Transverse colon (tissue), 4 donors: ENCODE measurements at regions not wholly inside any gene's neighbourhood (a gene's known extent, or its start where the extent isn't known, plus 50 kb on each side); places are given as distances from the start of the nearest gene placed in this dataset.

Source experiments
- DNase-seq: peaks from one replicate; pipeline ENCODE4 v3.0.0-alpha.2; 2019
- H3K27ac ChIP-seq, 4 donors: fragments of 200-600 bp; sonication (generic); 2 replicates each; pipeline ENCODE4 v1.5.1; 2016 to 2018; ENCODE audit warnings: inconsistent platforms in 4 of 4
- H3K27me3 ChIP-seq: fragments of 200-600 bp; sonication (generic); 2 replicates; pipeline ENCODE4 v1.5.1; 2017; ENCODE audit warnings: inconsistent platforms
- H3K36me3 ChIP-seq, 4 donors: fragments of 200-600 bp; sonication (generic); 2 replicates each; pipeline ENCODE4 v1.5.1; 2017 to 2019; ENCODE audit warnings: inconsistent platforms in 4 of 4
- H3K4me1 ChIP-seq, 4 donors: fragments of 200-600 bp; sonication (generic); 2 replicates each; pipeline ENCODE4 v1.5.1; 2017 to 2020; ENCODE audit warnings: inconsistent platforms in 4 of 4
- H3K4me3 ChIP-seq, 4 donors: fragments of 200-600 bp; sonication (generic); 1 replicate in 1 of 4; 2 replicates in 3 of 4; pipeline versions ENCODE4 v1.5.1 to v1.6.1; 2017 to 2019; ENCODE audit warnings: inconsistent platforms in 4 of 4
- H3K9me3 ChIP-seq, 2 donors: fragments of 200-600 bp; sonication (generic); 2 replicates each; pipeline ENCODE4 v1.5.1; 2017 to 2019; ENCODE audit warnings: inconsistent platforms in 2 of 2
- CTCF ChIP-seq, 5 experiments: fragments of 200-600 bp in 3 of 5; fragments of 450-650 bp in 2 of 5; sonication (generic) in 3 of 5; IDR thresholded peaks; 1 replicate in 2 of 5; 2 replicates in 3 of 5; pipeline ENCODE4 v1.5.1; 2016 to 2017; ENCODE audit warnings: antibody characterized with exemption in 5 of 5, inconsistent platforms in 3 of 5, mild to moderate bottlenecking in 2 of 5, moderate library complexity in 1 of 5
- EP300 ChIP-seq: sonication (generic); formaldehyde crosslinking; IDR thresholded peaks from one replicate; pipeline ENCODE4 v1.6.1; 2017; ENCODE audit warnings: antibody characterized with exemption, low read depth
- POLR2A ChIP-seq: fragments of 450-650 bp; IDR thresholded peaks from one replicate; pipeline ENCODE4 v1.6.1; 2016; ENCODE audit warnings: antibody characterized with exemption, mild to moderate bottlenecking, moderate library complexity
- POLR2AphosphoS5 ChIP-seq, 3 donors: sonication (generic); formaldehyde crosslinking; IDR thresholded peaks; one replicate each; pipeline ENCODE4 v1.6.1; 2016; ENCODE audit warnings: antibody characterized with exemption in 3 of 3
- WGBS, 2 donors: methylation state at CpG; one replicate each; pipeline ENCODE4 v1.1.5; 2018; ENCODE audit warnings: low coverage in 1 of 2; 5-methylcytosine and 5-hydroxymethylcytosine counted together
- in situ Hi-C, 4 donors: fragments of 200-750 bp; cut with MboI; loops; one replicate each; pipeline versions ENCODE4 v1.15.0 to v1.15.1; 2017; ENCODE audit warnings: low sequenced_read_pairs in 3 of 4, low pct_ligation_motif_present in 1 of 4, low pct_unique_long_range_greater_than_20kb in 1 of 4
- intact Hi-C: fragments of 100-400 bp; cut with DNase I; formaldehyde crosslinking; loops from one replicate; pipeline ENCODE4 v1.15.1; 2023; ENCODE audit warnings: low total_unique reads

- peak; percentile 87 for DNase-seq
- intact Hi-C loops (no loop called here), in situ Hi-C loops (no loop called here)
- Histone ChIP-seq H3K27me3 (no peaks in the 10 kb centered on the region), H3K9me3 (no peaks in the 10 kb centered on the region), H3K4me1 (peaks cover 0 to 11% (median 6%) of the 10 kb centered on the region in 4 donors), H3K4me3 (no peak overlapping the region), H3K27ac (peak overlapping the region; percentile 76 to 88 (median 82)), H3K36me3 (no peaks in the 10 kb centered on the region)
- peak in 2 of 3 donors; percentile 81 for TF ChIP-seq POLR2AphosphoS5 (IDR thresholded peaks at IDR 0.05)
- TF ChIP-seq CTCF (IDR thresholded peaks at IDR 0.05): peak in 1 of 5 experiments; percentile 9
- TF ChIP-seq EP300: peak; percentile 48
- peak; percentile 83 for TF ChIP-seq POLR2A
- 55 to 59% methylated on average over 5 of the region's 5 CpGs for WGBS, 2 donors
Measured at GRCh38 chr6:139655783-139656705, 281.6 kb upstream of the CITED2 start.

DNA sequence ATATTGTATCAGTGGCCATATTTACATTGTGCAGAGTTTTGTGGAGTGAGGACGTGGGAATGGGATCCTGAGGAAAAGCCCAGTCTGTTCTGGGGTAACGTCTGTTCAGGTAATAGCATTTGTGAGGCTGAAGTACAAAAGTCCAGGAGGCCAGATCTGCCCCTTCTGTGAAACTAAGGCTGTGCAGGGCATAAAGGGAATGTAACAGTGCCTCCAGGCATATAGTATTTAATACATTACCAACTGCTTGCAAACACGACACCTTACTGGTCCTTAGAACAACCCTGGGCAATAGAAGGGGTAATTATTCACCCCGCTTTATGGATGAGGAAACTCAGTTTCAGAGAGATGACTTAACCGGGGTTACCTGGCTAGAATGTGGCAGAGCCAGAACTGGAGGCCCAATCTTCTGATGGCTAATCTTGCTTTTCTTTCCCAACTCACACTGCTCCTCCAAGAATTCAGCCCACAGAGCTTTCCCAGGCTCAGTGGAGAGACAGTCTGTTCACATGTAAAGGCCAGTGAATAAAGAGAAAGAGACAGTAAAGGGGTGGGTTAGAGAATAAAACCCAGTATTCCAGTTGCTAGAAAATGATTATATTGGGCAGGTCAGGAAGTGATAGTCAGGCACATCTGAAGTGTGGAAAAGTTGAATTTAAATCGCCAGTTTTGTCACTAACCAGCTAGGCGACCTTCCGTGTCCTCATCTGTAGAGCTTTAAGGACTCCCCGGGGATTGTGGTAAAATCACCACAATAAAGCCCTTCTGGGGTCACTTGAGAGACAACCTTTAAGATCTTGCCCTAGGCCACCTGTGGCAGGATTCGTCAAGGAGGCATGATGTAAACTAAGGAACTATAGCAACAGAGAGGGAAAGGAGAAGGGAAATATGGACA is 280.7 kb upstream of the CITED2 start:
- H3K27ac ChIP-seq: peak overlapping the region; percentile 76 to 88 (median 82)
- whole genome bisulfite sequencing, 2 donors: 53 to 64% methylated on average over 6 to 10 of the region's 10 CpGs
- H3K9me3 ChIP-seq: no peaks in the 10 kb centered on the region
- DNase-seq: peak; percentile 30
- in situ Hi-C loops (no loop called here), intact Hi-C loops (no loop called here)
- no peaks in the 10 kb centered on the region for H3K27me3 ChIP-seq
- H3K4me1 ChIP-seq: peaks cover 0 to 11% (median 6%) of the 10 kb centered on the region in 4 donors
- peak overlapping the region in 1 of 4 donors; percentile 5 for H3K4me3 ChIP-seq
- H3K36me3 ChIP-seq: no peaks in the 10 kb centered on the region
- TF ChIP-seq EP300: no peak
- TF ChIP-seq POLR2A: peak; percentile 55
- peak in 2 of 5 experiments; percentile 21 for TF ChIP-seq CTCF (IDR thresholded peaks at IDR 0.05)
- TF ChIP-seq POLR2AphosphoS5 (IDR thresholded peaks at IDR 0.05): no peak

DNA sequence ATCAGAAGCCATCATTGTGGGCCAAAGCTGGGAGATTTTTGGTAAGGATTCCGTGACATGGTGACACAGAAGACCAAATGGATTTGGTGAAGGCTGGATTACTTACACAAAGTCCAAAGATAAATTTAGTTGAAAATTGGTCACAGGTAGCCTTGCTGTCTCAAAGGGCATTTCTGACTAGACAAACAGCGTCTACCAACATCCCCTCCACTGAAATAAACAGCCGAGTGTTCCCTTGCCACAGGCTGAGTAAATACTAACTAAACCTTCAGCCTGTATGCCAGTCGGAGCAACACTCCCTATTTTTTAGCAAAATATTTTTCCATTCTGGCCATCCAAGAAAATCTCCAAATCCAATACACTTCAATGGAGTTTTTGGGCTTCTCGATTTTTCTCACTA is 279.9 kb upstream of the CITED2 start:
- Histone ChIP-seq H3K9me3 (no peaks in the 10 kb centered on the region), H3K36me3 (no peaks in the 10 kb centered on the region), H3K4me1 (peaks cover 0 to 11% (median 6%) of the 10 kb centered on the region in 4 donors), H3K27me3 (no peaks in the 10 kb centered on the region), H3K27ac (peak overlapping the region; percentile 76 to 88 (median 82)), H3K4me3 (peak overlapping the region in 1 of 4 donors; percentile 5)
- intact Hi-C loops: no loop called here
- in situ Hi-C loops: no loop called here
- no peak for TF ChIP-seq POLR2AphosphoS5 (IDR thresholded peaks at IDR 0.05)
- 78 to 81% methylated on average over 4 to 5 of the region's 5 CpGs for WGBS, 2 donors
- no peak for DNase-seq

DNA sequence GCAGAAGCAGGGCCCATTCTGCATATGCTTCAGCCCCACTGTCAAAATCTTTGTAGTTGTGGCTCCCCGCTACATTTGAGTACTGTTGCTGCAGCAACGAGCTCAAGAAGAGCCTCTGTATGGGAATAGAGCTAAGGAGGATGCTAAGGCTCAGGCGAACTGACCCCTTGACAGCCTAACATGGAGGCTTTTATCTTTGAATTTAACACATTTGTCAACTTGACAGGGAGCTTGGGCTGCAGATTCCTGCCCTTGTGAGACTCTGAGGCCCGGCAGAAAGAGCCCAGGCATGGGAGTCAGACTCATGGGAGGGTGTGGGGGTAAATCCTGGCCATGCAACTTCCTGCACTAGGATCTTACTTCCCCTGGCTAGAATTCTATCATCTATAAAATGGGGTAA is 278.7 kb upstream of the CITED2 start:
- intact Hi-C loops (no loop called here), in situ Hi-C loops (no loop called here)
- H3K4me3 ChIP-seq: no peak overlapping the region
- WGBS, 2 donors: 60 to 86% methylated on average over 1 to 4 of the region's 4 CpGs
- TF ChIP-seq POLR2AphosphoS5 (IDR thresholded peaks at IDR 0.05) (no peak), EP300 (no peak), CTCF (IDR thresholded peaks at IDR 0.05) (no peak), POLR2A (no peak)
- H3K27me3 ChIP-seq: no peaks in the 10 kb centered on the region
- DNase-seq: no peak
- H3K4me1 ChIP-seq: peaks cover 0 to 11% (median 6%) of the 10 kb centered on the region in 4 donors
- H3K9me3 ChIP-seq: no peaks in the 10 kb centered on the region
- H3K27ac ChIP-seq: no peak overlapping the region
- H3K36me3 ChIP-seq: no peaks in the 10 kb centered on the region
